ENCODE measurements at regions not wholly inside any gene's neighbourhood (a gene's known extent, or its start where the extent isn't known, plus 50 kb on each side); places are given as distances from the start of the nearest gene placed in this dataset.

- H2AFZ ChIP-seq: no peak overlapping the region
- Mint-ChIP-seq H3K36me3 (ENCODE audit: low read depth) (no peaks in the 10 kb centered on the region), H3K27ac (no peak overlapping the region), H3K4me3 (no peak overlapping the region), H3K27me3 (ENCODE audit: insufficient read depth, low read depth, poor library complexity) (peaks cover 5% of the 10 kb centered on the region), H3K9me3 (no peaks in the 10 kb centered on the region), H3K4me1 (peaks cover 4% of the 10 kb centered on the region)
- H3F3A ChIP-seq (replicated peaks; ENCODE audit: low read depth): no peaks in the 10 kb centered on the region
- TF ChIP-seq ETS1 (IDR thresholded peaks at IDR 0.05) (no peak), EZH2 (IDR thresholded peaks at IDR 0.05; ENCODE audit: low read depth, unreplicated experiment) (no peak), NANOG (IDR thresholded peaks at IDR 0.05; ENCODE audit: borderline replicate concordance) (no peak), CREB1 (CRISPR knock-in tag; IDR thresholded peaks at IDR 0.05; ENCODE audit: low read depth) (no peak), CTCF (conservative IDR thresholded peaks at IDR 0.05; ENCODE audit: low read depth in 2 of 2) (no peak), ZNF114 (CRISPR knock-in tag; IDR thresholded peaks at IDR 0.05) (no peak), REST (IDR thresholded peaks at IDR 0.05; ENCODE audit: unreplicated experiment) (no peak)
- H3K27ac ChIP-seq (ENCODE audit: low read depth): no peak overlapping the region
- H3K4me1 ChIP-seq (ENCODE audit: insufficient read depth): peaks cover 6% of the 10 kb centered on the region; the same call in 1 of the 2 replicates
- H3K27me3 ChIP-seq (ENCODE audit: insufficient read depth): no peaks in the 10 kb centered on the region
- ATAC-seq (no peak), DNase-seq (ENCODE audit: low spot score) (no peak)
- no peak overlapping the region for H3K4me2 ChIP-seq
- no peaks in the 10 kb centered on the region for H3K36me3 ChIP-seq (ENCODE audit: insufficient read depth)
- H3K9me2 ChIP-seq (ENCODE audit: insufficient read depth): no peaks in the 10 kb centered on the region
- no peaks in the 10 kb centered on the region for H3K79me2 ChIP-seq (replicated peaks; ENCODE audit: insufficient read depth)
- H3K4me3 ChIP-seq: no peak overlapping the region
- H4K20me1 ChIP-seq (replicated peaks; ENCODE audit: insufficient read depth): no peaks in the 10 kb centered on the region
These were observed 227.0 kb upstream of the MARCKS start for GRCh38 chr6:113629975-113630737.
